Breast epithelium (tissue), 3 donors: ENCODE measurements at regions not wholly inside any gene's neighbourhood (a gene's known extent, or its start where the extent isn't known, plus 50 kb on each side); places are given as distances from the start of the nearest gene placed in this dataset.

Experiments
- POLR2A ChIP-seq: fragments of 450-650 bp; IDR thresholded peaks from one replicate; pipeline ENCODE4 v1.6.1; 2016; ENCODE audit warnings: antibody characterized with exemption, mild to moderate bottlenecking, moderate library complexity
- TF ChIP-seq, protein P1 (sequence below), 3 donors: fragments of 450-650 bp; IDR thresholded peaks; one replicate each; pipeline ENCODE4 v1.5.1; 2016 to 2017; ENCODE audit warnings: antibody characterized with exemption in 3 of 3, mild to moderate bottlenecking in 3 of 3, moderate library complexity in 3 of 3

GRCh38 chr10:125233726-125234125 lies 73.4 kb upstream of the CTBP2 start:
- TF ChIP-seq, protein P1, sequence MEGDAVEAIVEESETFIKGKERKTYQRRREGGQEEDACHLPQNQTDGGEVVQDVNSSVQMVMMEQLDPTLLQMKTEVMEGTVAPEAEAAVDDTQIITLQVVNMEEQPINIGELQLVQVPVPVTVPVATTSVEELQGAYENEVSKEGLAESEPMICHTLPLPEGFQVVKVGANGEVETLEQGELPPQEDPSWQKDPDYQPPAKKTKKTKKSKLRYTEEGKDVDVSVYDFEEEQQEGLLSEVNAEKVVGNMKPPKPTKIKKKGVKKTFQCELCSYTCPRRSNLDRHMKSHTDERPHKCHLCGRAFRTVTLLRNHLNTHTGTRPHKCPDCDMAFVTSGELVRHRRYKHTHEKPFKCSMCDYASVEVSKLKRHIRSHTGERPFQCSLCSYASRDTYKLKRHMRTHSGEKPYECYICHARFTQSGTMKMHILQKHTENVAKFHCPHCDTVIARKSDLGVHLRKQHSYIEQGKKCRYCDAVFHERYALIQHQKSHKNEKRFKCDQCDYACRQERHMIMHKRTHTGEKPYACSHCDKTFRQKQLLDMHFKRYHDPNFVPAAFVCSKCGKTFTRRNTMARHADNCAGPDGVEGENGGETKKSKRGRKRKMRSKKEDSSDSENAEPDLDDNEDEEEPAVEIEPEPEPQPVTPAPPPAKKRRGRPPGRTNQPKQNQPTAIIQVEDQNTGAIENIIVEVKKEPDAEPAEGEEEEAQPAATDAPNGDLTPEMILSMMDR (IDR thresholded peaks at IDR 0.05), result no peak
- TF ChIP-seq POLR2A, result no peak
